GM21786 (cell line): ENCODE measurements at regions not wholly inside any gene's neighbourhood (a gene's known extent, or its start where the extent isn't known, plus 50 kb on each side); places are given as distances from the start of the nearest gene placed in this dataset.
"Not testable (repeated sequence)": the region's sequence is repeated elsewhere in the genome, so short reads cannot be mapped to it uniquely, and the experiment has no call there.

Experiments used
- ATAC-seq: cut with Tn5 transposase; IDR thresholded peaks from one replicate; pipeline ENCODE4 v1.9.1; 2021; ENCODE audit not compliant: unreplicated experiment

DNA sequence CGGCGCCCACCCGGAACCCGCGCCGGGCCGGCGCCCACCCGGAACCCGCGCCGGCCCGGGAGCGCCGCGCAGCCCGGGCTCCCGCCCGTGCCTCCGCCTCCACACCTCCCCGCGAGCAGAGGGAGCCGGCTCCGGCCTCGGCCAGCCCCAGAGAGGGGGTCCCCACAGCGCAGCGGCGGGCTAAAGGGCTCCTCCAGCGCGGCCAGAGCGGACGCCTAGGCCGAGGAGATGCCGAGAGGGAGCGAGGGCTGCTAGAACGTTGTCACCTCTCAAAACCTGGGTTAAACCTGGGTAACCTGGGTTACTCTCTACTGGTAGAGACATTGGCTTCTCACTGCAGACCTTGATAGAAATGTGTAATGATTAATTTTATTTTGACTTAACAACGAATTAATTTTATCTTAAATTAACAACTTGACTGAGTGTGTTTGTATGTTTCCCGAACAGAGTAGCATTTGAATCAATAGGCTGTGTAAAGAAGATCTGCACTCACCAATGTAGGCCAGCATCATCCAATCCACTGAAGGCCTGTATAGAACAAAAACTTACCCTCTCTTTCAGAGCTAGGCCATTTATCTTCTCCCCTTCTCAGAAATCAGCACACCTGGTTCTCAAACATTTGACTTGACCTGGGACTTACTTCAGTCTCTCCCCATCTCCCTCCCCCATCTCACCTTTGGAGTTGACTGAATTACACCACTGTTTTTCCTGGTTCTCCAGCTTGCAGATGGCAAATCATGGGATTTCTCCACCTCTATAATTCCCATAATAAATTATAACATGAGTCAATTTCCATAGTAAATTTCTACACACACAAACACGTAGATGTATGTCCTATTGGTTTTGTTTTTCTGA is 242.7 kb downstream of the ASXL3 start:
- ATAC-seq: no peak

DNA sequence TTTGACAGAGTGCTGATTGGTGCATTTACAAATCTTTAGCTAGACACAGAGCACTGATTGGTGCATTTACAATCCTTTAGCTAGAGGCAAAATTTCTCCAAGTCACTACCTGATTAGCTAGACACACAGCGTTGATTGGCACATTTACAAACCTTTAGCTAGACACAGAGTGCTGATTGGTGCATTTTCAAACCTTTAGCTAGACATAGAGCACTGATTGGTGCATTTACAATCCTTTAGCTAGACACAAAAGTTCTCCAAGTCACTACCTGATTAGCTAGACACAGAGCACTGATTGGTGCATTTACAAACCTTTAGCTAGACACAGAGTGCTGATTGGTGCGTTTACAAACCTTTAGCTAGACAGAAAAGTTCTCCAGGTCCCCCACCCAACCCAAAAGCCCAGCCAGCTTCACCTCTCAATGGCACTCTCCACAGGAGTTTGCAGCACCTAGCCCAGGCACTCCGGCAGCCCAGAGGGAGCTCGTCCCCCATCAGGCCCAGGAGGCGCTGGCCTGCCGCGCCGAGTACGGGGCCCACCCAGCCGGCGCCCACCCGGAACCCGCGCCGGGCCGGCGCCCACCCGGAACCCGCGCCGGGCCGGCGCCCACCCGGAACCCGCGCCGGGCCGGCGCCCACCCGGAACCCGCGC is 241.8 kb downstream of the ASXL3 start:
- ATAC-seq: not testable (repeated sequence)

DNA sequence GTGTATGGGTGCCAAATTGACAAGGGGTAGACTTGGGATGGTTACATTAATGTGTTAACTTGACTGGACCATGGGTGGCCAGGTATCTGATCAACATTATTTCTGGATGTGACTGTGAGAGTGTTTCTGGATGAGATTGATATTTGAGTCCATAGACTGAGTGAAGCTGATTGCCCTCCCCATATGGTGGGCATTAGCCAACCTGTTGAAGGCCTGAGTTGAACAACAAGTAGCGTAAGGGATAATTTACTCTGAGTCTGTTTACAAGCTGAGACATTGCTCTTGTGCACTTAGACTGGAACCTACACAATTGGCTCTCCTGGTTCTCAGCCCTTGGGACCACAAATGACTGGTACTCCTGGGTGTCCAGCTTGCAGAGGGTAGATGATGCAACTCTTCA is 240.1 kb downstream of the ASXL3 start:
- ATAC-seq: no peak

DNA sequence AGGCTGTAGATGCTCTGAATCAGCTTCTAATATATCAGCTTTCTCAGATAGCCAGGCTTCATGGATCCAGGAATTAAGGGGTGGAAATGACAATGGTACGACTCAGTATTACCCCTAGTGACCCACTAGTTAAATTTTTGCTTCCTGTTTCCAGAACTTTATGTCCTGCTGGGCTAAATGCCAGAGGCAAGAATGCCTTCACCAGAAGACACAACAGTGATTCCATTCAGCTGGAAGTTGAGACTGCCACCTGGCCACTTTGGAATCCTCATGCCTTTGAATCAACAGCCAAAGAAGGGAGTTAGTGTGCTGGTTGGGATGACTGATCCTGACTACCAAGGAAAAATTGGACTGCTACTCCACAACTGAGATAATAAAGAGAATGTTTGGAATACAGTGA is 239.1 kb downstream of the ASXL3 start:
- no peak for ATAC-seq

DNA sequence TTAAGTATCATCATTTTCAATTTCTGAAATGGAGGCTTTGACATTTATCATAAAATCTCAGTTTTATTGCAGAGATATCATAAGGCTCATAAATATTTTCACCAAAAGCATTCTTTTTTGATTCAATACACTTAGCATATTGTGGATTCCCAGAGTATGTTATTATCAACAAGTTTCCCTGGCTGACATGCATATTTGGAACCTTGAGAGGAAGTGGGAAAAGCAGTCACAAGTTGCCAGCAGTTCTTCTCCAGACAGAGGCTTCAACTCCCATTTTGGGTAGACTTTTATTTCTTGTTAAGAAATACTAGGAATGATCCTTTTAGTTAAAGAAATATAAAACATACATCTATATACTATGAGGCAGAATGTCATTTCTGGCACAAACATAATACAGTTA is 236.5 kb downstream of the ASXL3 start:
- ATAC-seq: no peak

DNA sequence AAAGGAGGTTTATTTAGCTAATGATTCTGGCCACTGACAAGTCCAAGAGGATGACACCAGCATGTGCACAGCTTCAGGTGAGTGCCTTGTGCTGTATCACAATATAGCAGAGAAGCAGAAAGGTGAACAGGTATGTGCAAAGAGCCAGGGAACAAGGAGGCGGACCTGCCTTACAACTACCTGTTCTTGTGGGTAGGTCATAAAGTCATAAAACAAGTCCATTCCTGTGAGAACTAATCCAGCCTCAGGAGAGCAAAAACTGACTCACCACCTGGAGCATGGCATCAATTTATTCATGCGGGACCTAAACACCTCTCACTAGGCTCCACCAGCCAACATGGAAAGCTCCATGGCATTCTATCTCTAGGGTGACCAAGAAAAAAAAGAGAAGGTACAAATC is 234.2 kb downstream of the ASXL3 start:
- no peak for ATAC-seq

DNA sequence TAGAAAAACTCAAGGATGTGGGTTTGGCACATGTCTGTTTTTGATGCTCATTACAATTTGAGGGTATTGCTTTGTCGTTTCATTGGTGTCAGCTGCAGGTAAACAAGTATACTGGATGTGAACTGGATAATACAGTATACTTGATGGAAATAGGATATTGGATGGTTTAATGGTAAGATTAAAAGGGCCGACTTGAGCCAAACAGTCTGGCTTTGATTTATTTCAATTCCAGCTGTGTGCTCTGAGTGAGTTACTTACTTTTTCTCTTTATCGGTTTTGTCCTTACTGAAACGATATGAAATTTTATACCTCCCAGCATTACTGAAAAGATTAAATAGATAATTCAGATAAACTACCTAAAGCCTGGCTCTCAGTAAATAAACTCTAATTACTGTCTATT is 227.6 kb downstream of the ASXL3 start:
- ATAC-seq: no peak

DNA sequence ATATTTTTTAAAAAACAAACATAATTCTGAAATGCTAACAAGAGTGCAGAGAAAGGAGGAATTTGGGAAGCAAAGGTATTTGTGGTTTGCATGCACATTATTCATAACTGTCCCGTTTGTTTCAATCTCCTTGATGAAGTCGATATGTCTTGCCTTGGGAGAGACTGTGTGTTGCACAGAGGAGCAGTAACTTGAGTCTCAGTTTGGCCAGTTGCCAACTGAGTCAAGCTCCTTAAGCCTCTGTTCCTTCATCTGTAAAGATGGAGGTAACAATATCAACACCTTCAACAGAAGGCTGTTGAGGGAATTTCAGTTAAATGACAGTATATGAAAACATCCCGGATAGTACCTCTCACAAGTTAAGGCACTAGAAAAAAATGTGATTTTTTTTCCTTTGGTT is 226.2 kb downstream of the ASXL3 start:
- no peak for ATAC-seq

DNA sequence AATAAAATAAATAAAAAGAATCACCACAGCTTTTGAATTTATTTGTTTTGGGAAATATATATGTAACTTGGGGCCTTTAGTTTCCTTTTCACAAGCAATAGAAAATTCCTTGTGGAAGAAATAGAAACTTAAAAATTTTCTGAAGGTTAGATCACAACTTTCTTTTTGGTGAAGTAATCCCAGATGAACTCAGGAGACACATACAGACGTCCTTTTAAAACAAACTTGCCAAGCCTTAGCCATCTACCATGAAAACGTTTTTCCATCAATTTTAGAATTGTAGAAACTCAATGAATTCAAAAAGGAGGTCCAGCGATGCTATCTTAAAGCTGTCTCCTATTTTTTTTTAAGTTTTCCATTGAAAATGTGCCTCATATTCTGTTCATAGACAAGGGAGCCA is 225.6 kb downstream of the ASXL3 start:
- ATAC-seq: no peak

DNA sequence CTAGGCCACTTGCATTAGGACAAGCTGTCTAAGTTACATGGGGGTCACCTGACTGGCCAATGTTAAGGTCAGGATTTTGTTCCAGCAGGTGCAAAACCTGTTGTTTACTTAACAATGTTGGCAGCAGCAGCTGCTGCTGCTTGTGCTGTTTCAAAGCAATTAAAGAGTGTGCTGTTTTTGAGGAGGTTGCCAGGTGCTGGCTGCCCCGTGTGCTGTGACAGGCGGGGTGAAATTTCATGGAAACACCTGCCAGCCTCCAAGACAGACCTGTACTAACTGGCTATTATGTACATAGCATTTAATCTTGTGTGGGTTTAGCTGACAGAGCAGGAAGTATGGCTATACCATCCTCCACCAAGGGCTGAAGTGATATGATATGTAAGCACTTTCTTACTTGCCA is 224.9 kb downstream of the ASXL3 start:
- no peak for ATAC-seq
